CD1c-positive myeloid dendritic cell (primary cell): ENCODE measurements at regions not wholly inside any gene's neighbourhood (a gene's known extent, or its start where the extent isn't known, plus 50 kb on each side); places are given as distances from the start of the nearest gene placed in this dataset.
A peak's percentile ranks its signal among the peaks of the same experiment; 100 is the strongest.

Experiments
- DNase-seq: peaks from one replicate; pipeline ENCODE4 v3.0.0-alpha.2; 2016; ENCODE audit errors: extremely low spot score

DNA sequence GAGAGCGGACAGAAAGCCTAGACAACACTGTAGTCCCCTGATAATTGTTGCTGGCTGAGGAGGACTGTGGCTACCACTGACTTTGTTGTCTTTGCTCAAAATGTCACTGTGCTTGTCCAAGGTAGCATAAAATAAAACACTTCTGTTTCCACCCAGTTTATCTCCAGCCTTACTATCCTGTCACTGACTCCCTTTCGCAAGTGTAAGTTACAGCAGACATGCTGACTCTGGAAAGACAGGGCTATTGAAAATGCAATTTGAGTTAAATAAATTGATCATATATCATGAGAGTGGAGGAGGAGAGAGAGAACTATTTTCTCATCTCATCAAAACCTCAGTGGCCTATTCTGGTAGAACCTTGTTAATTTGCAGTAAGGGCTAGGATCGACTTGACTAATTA, 138.0 kb upstream of the KIRREL3 start:
- DNase-seq: no peak

DNA sequence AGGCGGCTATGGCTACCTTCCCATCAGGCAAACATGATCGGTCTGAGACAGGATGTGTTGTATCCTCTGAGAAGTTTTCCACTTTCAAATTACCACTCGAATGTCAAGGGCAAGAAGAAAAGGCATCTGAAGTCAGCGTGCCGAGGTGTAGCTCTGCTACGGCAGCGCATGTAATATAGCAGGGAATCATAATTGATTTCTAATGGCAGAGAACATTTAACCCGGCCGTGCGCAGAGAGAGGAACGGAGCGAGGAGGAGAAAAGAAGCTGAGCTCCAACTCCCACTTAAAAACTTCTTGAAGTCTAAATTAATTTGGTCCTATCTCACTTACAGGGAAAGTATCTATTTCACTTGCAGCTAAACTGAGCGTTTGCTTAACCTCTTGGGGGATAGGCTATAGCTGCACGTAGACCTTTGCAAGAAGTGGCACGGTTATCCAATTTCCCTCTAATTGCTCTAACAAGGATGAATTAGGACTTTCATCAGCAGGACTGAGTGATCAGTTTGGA, 137.3 kb upstream of the KIRREL3 start:
- DNase-seq: no peak

DNA sequence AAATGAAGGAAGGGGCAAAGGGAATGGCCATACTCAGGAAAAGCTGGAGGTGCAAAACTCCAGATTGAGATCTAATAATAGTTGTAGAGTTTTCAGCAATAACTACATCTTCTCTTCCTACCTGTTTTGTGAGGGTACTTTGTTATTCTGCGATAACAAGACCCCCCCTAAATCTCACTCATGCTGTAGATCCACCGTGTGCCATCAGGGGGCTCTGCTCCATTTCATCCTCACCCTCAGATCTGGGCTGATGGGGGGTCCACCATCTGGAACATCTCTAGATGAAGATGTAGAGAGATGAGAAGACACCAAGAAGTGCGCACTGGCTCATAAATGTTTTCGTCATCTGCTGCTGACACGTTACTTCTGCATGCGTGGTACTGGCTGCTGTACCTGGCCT, 135.9 kb upstream of the KIRREL3 start:
- DNase-seq: no peak

- DNase-seq: no peak
Measured at GRCh38 chr11:127135256-127135655, 134.7 kb upstream of the KIRREL3 start.

DNA sequence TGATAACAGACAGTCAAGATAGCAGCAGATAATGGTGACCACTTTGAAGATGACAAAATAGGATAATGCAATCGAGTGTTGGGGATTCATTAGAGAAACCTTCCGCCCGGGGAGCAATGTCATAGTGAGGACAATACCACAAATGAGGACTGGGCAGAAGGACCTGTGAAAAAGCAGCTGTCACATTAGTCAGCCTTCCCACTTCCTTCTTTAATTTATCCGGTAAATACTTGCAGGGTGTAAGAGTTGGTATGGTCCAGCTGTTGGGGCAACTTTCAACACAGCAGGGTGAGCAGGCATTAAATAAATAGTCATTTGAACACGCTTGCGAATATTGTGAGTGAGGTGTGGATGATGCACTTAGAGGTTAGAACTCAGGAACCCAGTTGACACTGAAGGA, 132.5 kb upstream of the KIRREL3 start:
- DNase-seq: no peak

DNA sequence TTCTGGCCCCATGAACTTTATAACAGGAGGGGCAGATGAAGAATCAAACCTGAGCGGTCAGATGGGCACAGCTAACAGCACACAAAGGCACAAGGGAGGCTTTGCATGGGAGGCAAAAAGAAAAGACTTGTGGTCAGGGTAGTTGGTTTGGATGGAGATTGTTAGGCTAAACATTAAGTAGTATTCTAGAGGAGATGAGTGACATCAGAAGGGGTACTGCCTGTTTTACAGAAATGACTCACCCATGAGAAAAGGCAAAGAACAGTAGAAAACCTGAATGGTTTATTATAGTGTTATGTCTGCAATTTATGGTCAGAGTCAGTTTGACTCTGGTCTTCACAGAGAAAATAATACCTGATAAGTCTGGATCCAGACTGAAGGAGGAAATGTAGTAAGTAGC, 129.8 kb upstream of the KIRREL3 start:
- DNase-seq: no peak

GRCh38 chr11:127126986-127127385, 126.4 kb upstream of the KIRREL3 start:
- DNase-seq: no peak

GRCh38 chr11:127119356-127119755, 118.8 kb upstream of the KIRREL3 start:
- no peak for DNase-seq

- no peak for DNase-seq
Measured at GRCh38 chr11:127118811-127119210, 118.2 kb upstream of the KIRREL3 start.

DNA sequence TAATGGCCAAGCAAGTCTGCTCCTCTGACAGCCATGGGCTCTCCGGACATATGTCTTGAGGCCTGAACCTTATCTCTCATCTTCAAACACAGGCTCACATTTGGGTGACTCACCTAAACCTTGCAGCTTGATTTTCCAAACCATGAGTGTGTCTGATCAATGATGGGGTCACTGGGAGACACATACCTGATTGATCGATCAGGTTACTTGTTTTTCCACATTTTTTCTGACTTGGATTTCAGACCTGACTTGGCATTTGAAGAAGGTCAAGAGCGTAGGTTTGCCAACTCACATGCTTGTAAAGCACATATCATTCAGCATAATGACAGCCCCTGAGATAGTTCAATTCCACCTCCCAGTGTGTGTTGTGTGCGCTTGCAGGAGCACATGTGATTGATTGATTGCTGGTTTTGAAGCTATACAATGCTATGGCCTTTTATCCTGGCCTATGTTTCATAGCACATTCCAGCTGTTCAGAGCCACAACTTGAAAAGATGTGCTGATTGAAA, 116.7 kb upstream of the KIRREL3 start:
- DNase-seq: no peak

- no peak for DNase-seq
Measured at GRCh38 chr11:127115844-127116243, 115.3 kb upstream of the KIRREL3 start.

DNA sequence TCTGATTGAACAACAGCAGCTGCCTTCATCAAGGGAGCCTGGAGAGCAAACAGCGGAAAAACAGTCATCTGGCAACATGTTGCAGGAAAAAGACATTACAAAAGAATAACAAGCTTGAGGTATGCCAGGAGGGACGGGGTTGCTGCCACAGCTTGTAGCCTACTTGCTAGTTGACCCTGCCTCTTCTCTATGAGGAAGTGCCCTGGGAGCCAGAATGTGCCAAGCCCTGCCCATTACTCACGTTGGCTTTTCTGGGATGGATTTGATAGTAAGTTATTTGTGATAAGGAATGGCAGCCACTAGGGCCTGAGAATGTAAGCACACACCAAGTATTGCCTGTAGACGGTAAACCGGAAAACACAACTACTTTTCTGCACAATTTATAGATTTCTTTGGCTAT, 113.5 kb upstream of the KIRREL3 start:
- DNase-seq: no peak

- DNase-seq: peak; percentile 1
Measured at GRCh38 chr11:127110542-127110941, 110.0 kb upstream of the KIRREL3 start.

DNA sequence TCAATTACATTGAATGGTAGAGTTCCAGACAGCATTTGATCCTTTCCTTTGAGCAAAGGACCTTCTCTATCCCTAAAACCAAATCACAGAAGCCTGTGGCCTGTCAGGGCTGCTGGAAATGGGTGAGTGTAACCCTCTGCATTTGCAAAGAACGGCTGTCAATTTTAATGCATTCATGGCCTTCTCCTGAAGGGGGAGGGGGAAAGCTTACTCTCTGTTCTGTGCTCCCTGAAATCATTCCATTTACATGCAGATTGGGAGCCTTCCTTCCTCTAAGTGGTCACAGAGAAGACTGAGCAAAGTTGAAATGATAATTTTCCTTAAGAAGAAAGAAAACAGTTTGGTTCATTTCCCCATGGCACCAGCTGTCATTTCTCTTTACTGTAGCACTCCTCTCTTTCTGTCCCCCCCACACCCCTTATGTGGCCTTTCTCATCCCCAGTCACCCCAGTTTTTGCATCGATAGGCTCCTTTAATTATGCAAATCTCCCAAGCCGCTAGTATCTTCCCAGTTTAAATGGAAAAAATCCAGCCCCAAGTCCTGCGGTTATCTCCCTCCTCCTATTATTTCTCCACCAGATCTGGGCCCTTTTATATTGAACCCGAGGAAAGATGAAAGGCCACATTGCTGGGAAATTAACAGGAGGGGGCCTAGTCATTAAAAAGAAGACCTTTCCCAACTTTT, 109.4 kb upstream of the KIRREL3 start:
- DNase-seq: no peak

- DNase-seq: no peak
Measured at GRCh38 chr11:127108838-127109237, 108.3 kb upstream of the KIRREL3 start.

GRCh38 chr11:127106938-127107337, 106.4 kb upstream of the KIRREL3 start:
- no peak for DNase-seq

DNA sequence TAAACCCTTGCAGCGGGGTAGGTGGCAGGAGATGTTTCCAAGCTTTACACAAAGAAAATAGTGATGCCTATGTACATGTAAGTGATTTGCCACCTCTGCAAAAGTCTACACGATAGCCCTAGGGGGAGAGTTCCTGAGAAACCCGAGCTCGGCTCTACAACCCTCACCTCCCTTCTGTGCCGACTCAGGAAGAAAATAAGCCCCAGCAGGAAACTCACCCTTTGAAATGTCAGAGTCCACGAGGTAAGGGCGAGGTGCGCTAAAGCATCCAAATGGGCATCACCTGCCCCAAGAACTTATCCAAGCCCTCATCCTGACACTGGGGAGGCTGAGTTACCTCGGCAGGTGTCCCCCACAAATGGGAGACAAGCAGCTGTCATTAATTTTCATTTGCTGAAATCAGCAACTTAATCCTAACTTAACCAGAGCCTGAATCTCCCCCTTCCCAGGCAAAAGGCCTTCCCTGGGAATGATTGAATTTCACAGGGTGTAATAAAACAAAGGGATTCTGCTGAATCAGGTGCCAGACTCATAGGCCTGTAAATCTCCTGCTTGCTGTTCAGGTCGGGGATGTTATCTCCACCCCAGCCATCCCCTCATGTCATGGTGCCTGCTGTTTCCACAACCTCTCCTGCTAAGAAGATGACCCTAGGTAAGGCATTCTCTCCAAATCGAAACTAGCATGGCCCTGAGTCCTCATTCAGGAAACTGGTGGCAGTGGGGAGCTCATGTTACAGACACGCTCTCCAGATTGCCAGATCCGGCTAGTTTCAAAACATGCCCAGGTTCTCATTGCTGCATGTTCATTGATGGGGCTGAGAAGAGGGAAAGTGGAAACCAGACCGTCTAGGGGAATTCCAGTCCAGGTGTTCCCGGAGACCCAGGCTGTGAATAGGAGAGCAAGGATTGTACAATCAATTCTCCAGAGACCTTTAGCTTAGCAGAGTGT, 105.3 kb upstream of the KIRREL3 start:
- DNase-seq: no peak

DNA sequence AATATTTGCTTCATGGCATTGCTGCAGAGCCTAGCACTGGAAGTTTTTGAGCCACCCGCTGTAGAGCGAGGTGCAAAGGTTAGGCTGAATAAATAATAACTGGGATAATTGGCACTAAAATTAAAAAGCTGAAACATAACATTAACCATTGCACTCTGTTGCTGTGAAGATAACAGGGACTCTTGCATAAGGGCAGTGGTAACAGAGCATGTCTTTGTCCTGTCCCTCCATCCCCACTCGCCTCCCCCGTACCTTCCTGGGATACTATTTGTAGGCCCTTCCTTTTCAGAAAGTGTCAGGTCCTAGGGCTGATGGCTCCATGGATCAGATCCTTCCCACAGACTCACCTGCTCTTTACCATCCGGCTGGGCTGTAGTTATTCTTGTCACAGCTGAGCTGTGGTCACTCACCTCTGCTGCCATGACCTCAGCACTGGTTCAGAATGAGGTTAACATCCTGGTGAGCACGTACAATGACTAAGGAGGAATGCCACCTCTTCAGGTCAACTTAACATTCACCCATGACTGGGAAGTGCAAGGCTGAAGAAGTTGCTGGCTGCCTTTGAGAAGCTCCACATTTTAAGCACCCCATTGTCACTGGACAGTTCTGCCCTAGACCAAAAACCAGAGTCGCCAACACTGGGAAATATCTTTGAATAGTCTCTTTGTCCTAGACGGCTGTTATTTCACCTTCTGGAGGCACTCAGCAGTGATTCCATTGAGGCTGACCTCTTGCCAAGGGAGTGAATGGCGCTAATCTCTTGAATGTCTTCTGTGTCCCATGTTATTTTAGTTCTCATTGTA, 103.2 kb upstream of the KIRREL3 start:
- no peak for DNase-seq

DNA sequence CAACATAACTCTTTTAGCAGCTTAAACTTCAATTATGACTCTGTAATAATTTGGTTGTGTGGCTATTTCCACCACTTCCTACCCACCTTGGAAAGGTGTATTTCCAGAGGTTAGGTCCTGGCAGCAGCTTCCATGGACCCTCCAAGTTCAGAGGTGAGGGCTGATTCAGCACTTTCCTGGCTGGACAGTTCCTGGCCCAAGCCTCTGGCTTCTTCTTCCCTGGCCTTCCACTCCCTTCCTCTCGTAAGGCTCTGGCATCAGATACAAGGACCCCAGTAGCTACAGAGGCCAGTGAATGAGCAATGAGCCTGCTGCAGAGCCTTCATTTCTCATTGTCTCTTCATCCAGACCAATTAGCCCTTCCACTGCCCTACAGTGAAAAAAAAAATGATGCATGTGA, 98.1 kb upstream of the KIRREL3 start:
- no peak for DNase-seq

DNA sequence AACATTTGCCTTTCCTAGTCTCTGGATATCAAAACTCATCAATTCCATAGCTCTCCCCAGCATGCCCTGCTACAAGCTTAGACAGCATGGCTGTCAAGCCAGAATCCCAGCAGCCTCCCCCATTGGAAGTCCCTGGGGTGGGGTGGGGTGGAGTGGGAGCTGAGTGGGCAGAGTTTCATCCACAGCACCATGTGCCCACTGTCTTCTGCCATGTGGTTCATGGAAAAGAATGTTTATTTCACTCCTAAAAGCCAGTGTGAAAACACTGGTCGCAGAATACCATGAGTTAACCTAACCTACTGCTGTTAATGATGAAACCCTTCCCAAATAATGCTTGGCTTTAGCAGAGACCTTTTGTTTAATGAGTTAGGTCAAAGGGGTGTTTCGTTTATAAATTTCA, 80.2 kb upstream of the KIRREL3 start:
- no peak for DNase-seq

GRCh38 chr11:127075758-127076157, 75.2 kb upstream of the KIRREL3 start:
- no peak for DNase-seq
